ENCODE measurements at regions not wholly inside any gene's neighbourhood (a gene's known extent, or its start where the extent isn't known, plus 50 kb on each side); places are given as distances from the start of the nearest gene placed in this dataset.

DNA sequence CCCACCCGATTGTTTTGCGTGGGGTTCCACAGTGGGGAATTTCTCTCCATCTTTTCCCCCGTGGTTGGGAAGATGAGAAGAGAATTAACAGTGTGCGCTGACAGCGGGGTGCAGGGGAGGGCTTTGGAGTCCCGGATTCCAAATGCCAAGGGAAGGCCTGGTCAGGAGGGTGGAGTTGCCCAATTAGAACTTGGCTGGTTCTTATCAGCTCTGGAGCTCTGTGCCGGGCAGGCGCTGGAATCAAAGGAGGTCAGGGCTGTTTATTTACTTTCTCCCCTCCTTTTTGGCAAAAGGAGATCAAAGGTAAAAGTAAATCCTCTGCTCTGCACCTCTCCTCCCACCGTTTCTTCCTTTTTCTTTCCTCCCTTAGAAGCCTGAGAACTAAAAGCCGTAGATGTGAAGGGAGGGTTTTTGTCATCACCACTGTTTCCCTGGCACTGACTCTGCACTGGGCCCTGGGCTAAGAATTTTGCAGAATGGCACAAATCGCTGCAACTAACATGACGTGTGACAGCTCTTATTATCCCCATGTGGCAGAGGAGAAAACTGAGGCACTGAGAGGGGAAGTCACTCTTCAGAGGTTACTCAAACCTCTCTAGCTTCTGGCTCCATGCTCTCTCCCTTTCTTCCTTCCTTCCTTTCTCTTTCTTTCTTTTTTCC, 95.2 kb upstream of the ZNF716 start:
- no peak for TF ChIP-seq ZNF274 (IDR thresholded peaks at IDR 0.05; ENCODE audit: low read depth, low read length)
- no peak for TF ChIP-seq SUZ12 (IDR thresholded peaks at IDR 0.05; ENCODE audit: extremely low read depth, insufficient read depth, insufficient read length)
- TF ChIP-seq YY1 (IDR thresholded peaks at IDR 0.05; ENCODE audit: insufficient read depth, insufficient read length), result no peak

All from NT2/D1 (cell line).